ENCODE measurements at regions not wholly inside any gene's neighbourhood (a gene's known extent, or its start where the extent isn't known, plus 50 kb on each side); places are given as distances from the start of the nearest gene placed in this dataset.

GRCh38 chr10:2688958-2689357 is 378.4 kb upstream of the PFKP start (continued):
- TF ChIP-seq ZNF331 (CRISPR knock-in tag; IDR thresholded peaks at IDR 0.05; ENCODE audit: low read depth) (no peak), EZH2 (IDR thresholded peaks at IDR 0.05; ENCODE audit: low read depth, unreplicated experiment) (no peak)

DNA sequence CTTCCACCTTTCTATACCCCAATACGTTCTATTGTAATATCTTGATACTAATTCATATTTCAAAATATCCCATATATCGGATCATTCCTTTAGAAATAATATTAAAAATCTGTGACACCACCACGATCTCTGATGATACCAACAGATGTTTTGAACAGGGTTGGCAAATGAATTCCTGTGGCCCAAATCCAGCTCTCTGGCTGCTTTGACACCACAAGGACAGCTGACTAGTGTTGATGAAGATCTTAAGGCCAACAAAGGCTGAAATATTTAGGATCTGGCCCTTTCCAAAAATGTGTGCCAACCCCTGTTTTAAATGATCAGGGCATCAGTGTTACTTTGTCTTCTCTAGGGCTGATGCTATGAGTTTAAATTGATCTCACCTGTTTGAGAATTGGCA is 380.7 kb upstream of the PFKP start:
- no peak for ATAC-seq
- TF ChIP-seq EZH2phosphoT487 (IDR thresholded peaks at IDR 0.05; ENCODE audit: unreplicated experiment) (no peak), NANOG (IDR thresholded peaks at IDR 0.05; ENCODE audit: borderline replicate concordance) (no peak), JUNB (IDR thresholded peaks at IDR 0.05; ENCODE audit: unreplicated experiment) (no peak), CTCF (conservative IDR thresholded peaks at IDR 0.05; ENCODE audit: low read depth in 2 of 2) (no peak), STAT1 (IDR thresholded peaks at IDR 0.05; ENCODE audit: unreplicated experiment) (no peak), ZNF114 (CRISPR knock-in tag; IDR thresholded peaks at IDR 0.05) (no peak), CREB1 (CRISPR knock-in tag; IDR thresholded peaks at IDR 0.05; ENCODE audit: low read depth) (no peak), REST (IDR thresholded peaks at IDR 0.05; ENCODE audit: unreplicated experiment) (no peak), POLR2AphosphoS5 (IDR thresholded peaks at IDR 0.05; ENCODE audit: low read depth) (no peak), EZH2 (IDR thresholded peaks at IDR 0.05; ENCODE audit: low read depth, unreplicated experiment) (no peak), ZNF331 (CRISPR knock-in tag; IDR thresholded peaks at IDR 0.05; ENCODE audit: low read depth) (no peak)
- TF ChIP-seq, protein P1, sequence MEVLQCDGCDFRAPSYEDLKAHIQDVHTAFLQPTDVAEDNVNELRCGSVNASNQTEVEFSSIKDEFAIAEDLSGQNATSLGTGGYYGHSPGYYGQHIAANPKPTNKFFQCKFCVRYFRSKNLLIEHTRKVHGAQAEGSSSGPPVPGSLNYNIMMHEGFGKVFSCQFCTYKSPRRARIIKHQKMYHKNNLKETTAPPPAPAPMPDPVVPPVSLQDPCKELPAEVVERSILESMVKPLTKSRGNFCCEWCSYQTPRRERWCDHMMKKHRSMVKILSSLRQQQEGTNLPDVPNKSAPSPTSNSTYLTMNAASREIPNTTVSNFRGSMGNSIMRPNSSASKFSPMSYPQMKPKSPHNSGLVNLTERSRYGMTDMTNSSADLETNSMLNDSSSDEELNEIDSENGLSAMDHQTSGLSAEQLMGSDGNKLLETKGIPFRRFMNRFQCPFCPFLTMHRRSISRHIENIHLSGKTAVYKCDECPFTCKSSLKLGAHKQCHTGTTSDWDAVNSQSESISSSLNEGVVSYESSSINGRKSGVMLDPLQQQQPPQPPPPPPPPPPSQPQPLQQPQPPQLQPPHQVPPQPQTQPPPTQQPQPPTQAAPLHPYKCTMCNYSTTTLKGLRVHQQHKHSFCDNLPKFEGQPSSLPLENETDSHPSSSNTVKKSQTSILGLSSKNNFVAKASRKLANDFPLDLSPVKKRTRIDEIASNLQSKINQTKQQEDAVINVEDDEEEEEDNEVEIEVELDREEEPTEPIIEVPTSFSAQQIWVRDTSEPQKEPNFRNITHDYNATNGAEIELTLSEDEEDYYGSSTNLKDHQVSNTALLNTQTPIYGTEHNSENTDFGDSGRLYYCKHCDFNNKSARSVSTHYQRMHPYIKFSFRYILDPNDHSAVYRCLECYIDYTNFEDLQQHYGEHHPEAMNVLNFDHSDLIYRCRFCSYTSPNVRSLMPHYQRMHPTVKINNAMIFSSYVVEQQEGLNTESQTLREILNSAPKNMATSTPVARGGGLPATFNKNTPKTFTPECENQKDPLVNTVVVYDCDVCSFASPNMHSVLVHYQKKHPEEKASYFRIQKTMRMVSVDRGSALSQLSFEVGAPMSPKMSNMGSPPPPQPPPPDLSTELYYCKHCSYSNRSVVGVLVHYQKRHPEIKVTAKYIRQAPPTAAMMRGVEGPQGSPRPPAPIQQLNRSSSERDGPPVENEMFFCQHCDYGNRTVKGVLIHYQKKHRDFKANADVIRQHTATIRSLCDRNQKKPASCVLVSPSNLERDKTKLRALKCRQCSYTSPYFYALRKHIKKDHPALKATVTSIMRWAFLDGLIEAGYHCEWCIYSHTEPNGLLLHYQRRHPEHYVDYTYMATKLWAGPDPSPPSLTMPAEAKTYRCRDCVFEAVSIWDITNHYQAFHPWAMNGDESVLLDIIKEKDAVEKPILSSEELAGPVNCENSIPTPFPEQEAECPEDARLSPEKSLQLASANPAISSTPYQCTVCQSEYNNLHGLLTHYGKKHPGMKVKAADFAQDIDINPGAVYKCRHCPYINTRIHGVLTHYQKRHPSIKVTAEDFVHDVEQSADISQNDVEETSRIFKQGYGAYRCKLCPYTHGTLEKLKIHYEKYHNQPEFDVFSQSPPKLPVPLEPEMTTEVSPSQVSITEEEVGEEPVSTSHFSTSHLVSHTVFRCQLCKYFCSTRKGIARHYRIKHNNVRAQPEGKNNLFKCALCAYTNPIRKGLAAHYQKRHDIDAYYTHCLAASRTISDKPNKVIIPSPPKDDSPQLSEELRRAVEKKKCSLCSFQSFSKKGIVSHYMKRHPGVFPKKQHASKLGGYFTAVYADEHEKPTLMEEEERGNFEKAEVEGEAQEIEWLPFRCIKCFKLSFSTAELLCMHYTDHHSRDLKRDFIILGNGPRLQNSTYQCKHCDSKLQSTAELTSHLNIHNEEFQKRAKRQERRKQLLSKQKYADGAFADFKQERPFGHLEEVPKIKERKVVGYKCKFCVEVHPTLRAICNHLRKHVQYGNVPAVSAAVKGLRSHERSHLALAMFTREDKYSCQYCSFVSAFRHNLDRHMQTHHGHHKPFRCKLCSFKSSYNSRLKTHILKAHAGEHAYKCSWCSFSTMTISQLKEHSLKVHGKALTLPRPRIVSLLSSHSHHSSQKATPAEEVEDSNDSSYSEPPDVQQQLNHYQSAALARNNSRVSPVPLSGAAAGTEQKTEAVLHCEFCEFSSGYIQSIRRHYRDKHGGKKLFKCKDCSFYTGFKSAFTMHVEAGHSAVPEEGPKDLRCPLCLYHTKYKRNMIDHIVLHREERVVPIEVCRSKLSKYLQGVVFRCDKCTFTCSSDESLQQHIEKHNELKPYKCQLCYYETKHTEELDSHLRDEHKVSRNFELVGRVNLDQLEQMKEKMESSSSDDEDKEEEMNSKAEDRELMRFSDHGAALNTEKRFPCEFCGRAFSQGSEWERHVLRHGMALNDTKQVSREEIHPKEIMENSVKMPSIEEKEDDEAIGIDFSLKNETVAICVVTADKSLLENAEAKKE (CRISPR knock-in tag; IDR thresholded peaks at IDR 0.05), result no peak
- TF ChIP-seq, protein P2, sequence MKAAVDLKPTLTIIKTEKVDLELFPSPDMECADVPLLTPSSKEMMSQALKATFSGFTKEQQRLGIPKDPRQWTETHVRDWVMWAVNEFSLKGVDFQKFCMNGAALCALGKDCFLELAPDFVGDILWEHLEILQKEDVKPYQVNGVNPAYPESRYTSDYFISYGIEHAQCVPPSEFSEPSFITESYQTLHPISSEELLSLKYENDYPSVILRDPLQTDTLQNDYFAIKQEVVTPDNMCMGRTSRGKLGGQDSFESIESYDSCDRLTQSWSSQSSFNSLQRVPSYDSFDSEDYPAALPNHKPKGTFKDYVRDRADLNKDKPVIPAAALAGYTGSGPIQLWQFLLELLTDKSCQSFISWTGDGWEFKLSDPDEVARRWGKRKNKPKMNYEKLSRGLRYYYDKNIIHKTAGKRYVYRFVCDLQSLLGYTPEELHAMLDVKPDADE (IDR thresholded peaks at IDR 0.05), result no peak

More for the DNA sequence above, 380.7 kb upstream of the PFKP start:
- Histone ChIP-seq H3F3A (replicated peaks; ENCODE audit: low read depth) (no peaks in the 10 kb centered on the region), H3K27me3 (ENCODE audit: insufficient read depth) (no peaks in the 10 kb centered on the region), H2AFZ (no peak overlapping the region), H3K79me2 (replicated peaks; ENCODE audit: insufficient read depth) (no peaks in the 10 kb centered on the region), H3K36me3 (ENCODE audit: insufficient read depth) (no peaks in the 10 kb centered on the region), H3K4me2 (no peak overlapping the region), H3K27ac (ENCODE audit: low read depth) (no peak overlapping the region), H3K4me1 (ENCODE audit: insufficient read depth) (no peaks in the 10 kb centered on the region), H3K9me2 (ENCODE audit: insufficient read depth) (peaks cover 6% of the 10 kb centered on the region), H4K20me1 (replicated peaks; ENCODE audit: insufficient read depth) (no peaks in the 10 kb centered on the region), H3K4me3 (no peak overlapping the region)
- Mint-ChIP-seq H3K4me1 (no peaks in the 10 kb centered on the region), H3K27me3 (ENCODE audit: insufficient read depth, low read depth, poor library complexity) (peaks cover 1% of the 10 kb centered on the region), H3K9me3 (no peaks in the 10 kb centered on the region), H3K36me3 (ENCODE audit: low read depth) (no peaks in the 10 kb centered on the region), H3K27ac (no peak overlapping the region), H3K4me3 (no peak overlapping the region)
- DNase-seq (ENCODE audit: low spot score), result no peak
